Spleen (tissue), 7 donors: ENCODE measurements at regions not wholly inside any gene's neighbourhood (a gene's known extent, or its start where the extent isn't known, plus 50 kb on each side); places are given as distances from the start of the nearest gene placed in this dataset.
"Not testable (repeated sequence)": the region's sequence is repeated elsewhere in the genome, so short reads cannot be mapped to it uniquely, and the experiment has no call there.

Experiments used
- CTCF ChIP-seq, 11 experiments: fragments of 200-600 bp in 7 of 11; fragments of 450-650 bp in 4 of 11; sonication (generic) in 4 of 11; IDR thresholded peaks in 8 of 11; conservative IDR thresholded peaks in 3 of 11; 1 replicate in 7 of 11; 2 replicates in 4 of 11; pipeline versions ENCODE4 v1.4.0 to v1.8.0; 2016 to 2021; ENCODE audit warnings: antibody characterized with exemption in 11 of 11, inconsistent platforms in 4 of 11, mild to moderate bottlenecking in 1 of 11
- POLR2A ChIP-seq, 3 donors: fragments of 450-650 bp; IDR thresholded peaks; one replicate each; pipeline ENCODE4 v1.5.1; 2017; ENCODE audit warnings: antibody characterized with exemption in 3 of 3, mild to moderate bottlenecking in 1 of 3
- POLR2AphosphoS5 ChIP-seq, 3 donors: sonication (generic); formaldehyde crosslinking; IDR thresholded peaks; one replicate each; pipeline ENCODE4 v1.5.1; 2017; ENCODE audit warnings: antibody characterized with exemption in 3 of 3
- donor health status: DM: no; HTN: no; CAD: no; lungs with moderate emphysema.
- donor health status: DM: no; HTN: no; CAD: no.
- donor health status: DM: no; HTN: no; CAD: no.

GRCh38 chr3:43229865-43230264 is 56.5 kb upstream of the SNRK start:
- not testable (repeated sequence) for TF ChIP-seq POLR2AphosphoS5 (IDR thresholded peaks at IDR 0.05); CTCF (IDR thresholded peaks at IDR 0.05 in 8 of 11, conservative IDR thresholded peaks at IDR 0.05 in 3 of 11); POLR2A (IDR thresholded peaks at IDR 0.05)
